ENCODE measurements at regions not wholly inside any gene's neighbourhood (a gene's known extent, or its start where the extent isn't known, plus 50 kb on each side); places are given as distances from the start of the nearest gene placed in this dataset.

DNA sequence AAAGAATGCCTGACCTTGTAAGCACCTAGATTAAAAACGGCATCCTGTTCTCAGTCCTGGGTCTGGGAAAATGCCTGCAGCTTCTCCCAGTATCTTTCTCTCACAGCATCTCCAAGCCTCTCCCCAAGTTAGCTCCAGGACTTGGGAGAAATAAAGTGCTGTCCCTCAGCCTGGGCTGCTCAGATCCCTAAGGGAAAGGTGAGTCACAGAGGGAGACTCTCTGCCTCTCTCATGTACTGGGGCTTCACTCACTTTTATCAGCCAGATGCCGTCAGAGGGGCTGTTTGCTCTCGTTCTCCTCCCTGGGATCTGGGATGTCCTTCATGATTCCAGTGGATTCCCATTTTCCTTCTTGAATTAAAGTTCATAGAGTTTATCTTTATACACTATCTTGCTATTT, 293.6 kb downstream of the COL12A1 start:
- TF ChIP-seq, protein P1, sequence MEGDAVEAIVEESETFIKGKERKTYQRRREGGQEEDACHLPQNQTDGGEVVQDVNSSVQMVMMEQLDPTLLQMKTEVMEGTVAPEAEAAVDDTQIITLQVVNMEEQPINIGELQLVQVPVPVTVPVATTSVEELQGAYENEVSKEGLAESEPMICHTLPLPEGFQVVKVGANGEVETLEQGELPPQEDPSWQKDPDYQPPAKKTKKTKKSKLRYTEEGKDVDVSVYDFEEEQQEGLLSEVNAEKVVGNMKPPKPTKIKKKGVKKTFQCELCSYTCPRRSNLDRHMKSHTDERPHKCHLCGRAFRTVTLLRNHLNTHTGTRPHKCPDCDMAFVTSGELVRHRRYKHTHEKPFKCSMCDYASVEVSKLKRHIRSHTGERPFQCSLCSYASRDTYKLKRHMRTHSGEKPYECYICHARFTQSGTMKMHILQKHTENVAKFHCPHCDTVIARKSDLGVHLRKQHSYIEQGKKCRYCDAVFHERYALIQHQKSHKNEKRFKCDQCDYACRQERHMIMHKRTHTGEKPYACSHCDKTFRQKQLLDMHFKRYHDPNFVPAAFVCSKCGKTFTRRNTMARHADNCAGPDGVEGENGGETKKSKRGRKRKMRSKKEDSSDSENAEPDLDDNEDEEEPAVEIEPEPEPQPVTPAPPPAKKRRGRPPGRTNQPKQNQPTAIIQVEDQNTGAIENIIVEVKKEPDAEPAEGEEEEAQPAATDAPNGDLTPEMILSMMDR (IDR thresholded peaks at IDR 0.05): no peak
- no peak for TF ChIP-seq POLR2A (IDR thresholded peaks at IDR 0.05)

Data from uterus (tissue), 2 donors.